Vagina (tissue), 2 donors: ENCODE measurements at regions not wholly inside any gene's neighbourhood (a gene's known extent, or its start where the extent isn't known, plus 50 kb on each side); places are given as distances from the start of the nearest gene placed in this dataset.

Source experiments
- DNase-seq, 2 donors: peaks; one replicate each; pipeline ENCODE4 v3.0.0-alpha.2; 2017; ENCODE audit errors: extremely low spot score in 2 of 2
- H3K27ac ChIP-seq: fragments of 200-600 bp; sonication (generic); one replicate; pipeline ENCODE4 v1.5.1; 2019
- H3K27me3 ChIP-seq: fragments of 200-600 bp; sonication (generic); one replicate; pipeline ENCODE4 v1.5.1; 2019
- H3K36me3 ChIP-seq, 2 donors: fragments of 200-600 bp; sonication (generic); one replicate each; pipeline ENCODE4 v1.5.1; 2017 to 2019
- H3K4me1 ChIP-seq: fragments of 200-600 bp; sonication (generic); one replicate; pipeline ENCODE4 v1.5.1; 2019
- H3K4me3 ChIP-seq, 2 donors: fragments of 200-600 bp; sonication (generic); 1 replicate in 1 of 2; 2 replicates in 1 of 2; pipeline ENCODE4 v1.5.1; 2016 to 2019
- H3K9me3 ChIP-seq: fragments of 200-600 bp; sonication (generic); one replicate; pipeline ENCODE4 v1.5.1; 2019
- CTCF ChIP-seq, 3 experiments: fragments of 450-650 bp in 2 of 3; fragments of 200-600 bp in 1 of 3; sonication (generic) in 1 of 3; IDR thresholded peaks; one replicate each; pipeline ENCODE4 v1.5.1; 2017 to 2019; ENCODE audit warnings: antibody characterized with exemption in 3 of 3, mild to moderate bottlenecking in 2 of 3, moderate library complexity in 2 of 3
- POLR2A ChIP-seq, 2 donors: fragments of 450-650 bp; IDR thresholded peaks; one replicate each; pipeline ENCODE4 v1.6.1; 2017; ENCODE audit warnings: antibody characterized with exemption in 2 of 2, mild to moderate bottlenecking in 2 of 2, moderate library complexity in 2 of 2
- POLR2AphosphoS5 ChIP-seq, 2 donors: sonication (generic); formaldehyde crosslinking; IDR thresholded peaks; one replicate each; pipeline ENCODE4 v1.9.0; 2017; ENCODE audit warnings: antibody characterized with exemption in 2 of 2, mild to moderate bottlenecking in 2 of 2, low read depth in 1 of 2; ENCODE audit not compliant: insufficient read depth in 1 of 2
- intact Hi-C: fragments of 100-400 bp; cut with DNase I; formaldehyde crosslinking; loops from one replicate; pipeline ENCODE4 v1.15.1; 2023

GRCh38 chr2:129777146-129777545 is 202.3 kb upstream of the RAB6C start:
- Histone ChIP-seq H3K9me3 (no peaks in the 10 kb centered on the region), H3K4me3 (no peak overlapping the region), H3K36me3 (no peaks in the 10 kb centered on the region), H3K27me3 (no peaks in the 10 kb centered on the region), H3K4me1 (no peaks in the 10 kb centered on the region), H3K27ac (no peak overlapping the region)
- intact Hi-C loops, result no loop called here
- DNase-seq, result peak in 1 of 2 donors; percentile 69
- TF ChIP-seq CTCF (IDR thresholded peaks at IDR 0.05), result no peak

- no peak overlapping the region for H3K4me3 ChIP-seq
- intact Hi-C loops, result no loop called here
- TF ChIP-seq POLR2AphosphoS5 (IDR thresholded peaks at IDR 0.05; ENCODE audit: insufficient read depth in 1 of 2, low read depth in 1 of 2) (no peak), POLR2A (IDR thresholded peaks at IDR 0.05) (no peak), CTCF (IDR thresholded peaks at IDR 0.05) (no peak)
- no peaks in the 10 kb centered on the region for H3K27me3 ChIP-seq
- DNase-seq, result peak; percentile 46 to 67
- no peaks in the 10 kb centered on the region for H3K4me1 ChIP-seq
- no peaks in the 10 kb centered on the region for H3K9me3 ChIP-seq
- no peaks in the 10 kb centered on the region for H3K36me3 ChIP-seq
- H3K27ac ChIP-seq, result no peak overlapping the region
These were observed 201.5 kb upstream of the RAB6C start for GRCh38 chr2:129777762-129778583.

GRCh38 chr2:129778584-129778877 is 200.9 kb upstream of the RAB6C start:
- peak in 1 of 2 donors; percentile 65 for DNase-seq
- Histone ChIP-seq H3K27ac (no peak overlapping the region), H3K9me3 (no peaks in the 10 kb centered on the region), H3K36me3 (no peaks in the 10 kb centered on the region), H3K4me1 (no peaks in the 10 kb centered on the region), H3K4me3 (no peak overlapping the region), H3K27me3 (no peaks in the 10 kb centered on the region)
- no peak for TF ChIP-seq POLR2A (IDR thresholded peaks at IDR 0.05)
- intact Hi-C loops, result no loop called here

- no peaks in the 10 kb centered on the region for H3K36me3 ChIP-seq
- no peak overlapping the region for H3K27ac ChIP-seq
- intact Hi-C loops, result no loop called here
- no peaks in the 10 kb centered on the region for H3K4me1 ChIP-seq
- DNase-seq, result peak; percentile 61 to 77
- H3K9me3 ChIP-seq, result no peaks in the 10 kb centered on the region
- no peaks in the 10 kb centered on the region for H3K27me3 ChIP-seq
- TF ChIP-seq CTCF (IDR thresholded peaks at IDR 0.05) (no peak), POLR2A (IDR thresholded peaks at IDR 0.05) (no peak), POLR2AphosphoS5 (IDR thresholded peaks at IDR 0.05; ENCODE audit: insufficient read depth in 1 of 2, low read depth in 1 of 2) (no peak)
- H3K4me3 ChIP-seq, result no peak overlapping the region
These were observed 199.7 kb upstream of the RAB6C start for GRCh38 chr2:129779783-129780182.

- Histone ChIP-seq H3K36me3 (no peaks in the 10 kb centered on the region), H3K9me3 (no peaks in the 10 kb centered on the region), H3K4me1 (no peaks in the 10 kb centered on the region), H3K27ac (no peak overlapping the region), H3K4me3 (no peak overlapping the region), H3K27me3 (no peaks in the 10 kb centered on the region)
- TF ChIP-seq POLR2A (IDR thresholded peaks at IDR 0.05) (no peak), POLR2AphosphoS5 (IDR thresholded peaks at IDR 0.05; ENCODE audit: insufficient read depth in 1 of 2, low read depth in 1 of 2) (no peak), CTCF (IDR thresholded peaks at IDR 0.05) (no peak)
- DNase-seq, result peak; percentile 70 to 72
- intact Hi-C loops, result no loop called here
These were observed 198.9 kb upstream of the RAB6C start for GRCh38 chr2:129780316-129781270.
